ENCODE measurements at regions not wholly inside any gene's neighbourhood (a gene's known extent, or its start where the extent isn't known, plus 50 kb on each side); places are given as distances from the start of the nearest gene placed in this dataset.

DNA sequence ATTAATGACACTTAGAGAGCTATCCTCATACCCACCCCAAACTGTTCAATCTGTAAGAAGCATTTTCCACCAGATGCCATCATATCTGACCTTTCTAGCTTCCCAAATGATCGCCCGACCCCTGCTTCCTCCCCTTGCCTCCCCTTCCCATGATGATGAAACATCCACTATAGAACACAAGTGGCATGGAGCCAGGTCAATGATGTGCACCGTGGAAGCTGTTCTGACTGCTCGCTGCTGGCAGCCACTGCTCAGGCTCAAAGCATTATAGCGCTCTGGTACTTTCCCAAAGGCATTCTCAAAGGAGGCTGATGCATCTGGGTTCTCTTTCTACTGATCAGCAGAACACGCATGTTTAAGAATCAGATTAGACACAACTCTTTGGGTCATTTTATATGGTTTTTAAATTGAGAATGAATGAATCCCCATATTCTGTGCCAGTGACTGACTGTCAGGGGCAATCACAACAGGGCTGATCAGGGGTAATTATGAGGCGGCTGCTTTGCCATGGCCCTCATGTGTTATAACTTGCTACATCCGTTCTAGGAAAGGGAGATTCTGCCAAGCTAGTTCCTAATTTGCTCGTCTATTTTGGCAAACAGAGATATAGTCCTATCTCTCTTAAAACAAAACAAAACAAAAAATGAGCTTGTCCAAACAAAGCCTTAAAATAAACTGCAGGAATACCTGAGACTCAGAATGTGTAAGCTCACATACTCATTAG lies 343.7 kb downstream of the ENC1 start:
- H3K4me3 ChIP-seq (ENCODE audit: low read depth, low read length) = no peak overlapping the region
- TF ChIP-seq CTCF (IDR thresholded peaks at IDR 0.05; ENCODE audit: borderline replicate concordance, insufficient read depth, low read depth, low read length) = no peak

GRCh38 chr5:74295676-74296075 lies 344.9 kb downstream of the ENC1 start:
- no peak for TF ChIP-seq CTCF (IDR thresholded peaks at IDR 0.05; ENCODE audit: borderline replicate concordance, insufficient read depth, low read depth, low read length)
- H3K4me3 ChIP-seq (ENCODE audit: low read depth, low read length) = no peak overlapping the region

- TF ChIP-seq CTCF (IDR thresholded peaks at IDR 0.05; ENCODE audit: borderline replicate concordance, insufficient read depth, low read depth, low read length) = no peak
- H3K4me3 ChIP-seq (ENCODE audit: low read depth, low read length) = no peak overlapping the region
These were observed 345.4 kb downstream of the ENC1 start for GRCh38 chr5:74295141-74295540.

GRCh38 chr5:74294231-74294705 lies 346.3 kb downstream of the ENC1 start:
- TF ChIP-seq CTCF (IDR thresholded peaks at IDR 0.05; ENCODE audit: borderline replicate concordance, insufficient read depth, low read depth, low read length) = no peak
- no peak overlapping the region for H3K4me3 ChIP-seq (ENCODE audit: low read depth, low read length)

- no peak overlapping the region for H3K4me3 ChIP-seq (ENCODE audit: low read depth, low read length)
- TF ChIP-seq CTCF (IDR thresholded peaks at IDR 0.05; ENCODE audit: borderline replicate concordance, insufficient read depth, low read depth, low read length) = no peak
These were observed 347.3 kb downstream of the ENC1 start for GRCh38 chr5:74293182-74293581.

- TF ChIP-seq CTCF (IDR thresholded peaks at IDR 0.05; ENCODE audit: borderline replicate concordance, insufficient read depth, low read depth, low read length) = no peak
- H3K4me3 ChIP-seq (ENCODE audit: low read depth, low read length) = no peak overlapping the region
These were observed 349.8 kb downstream of the ENC1 start for GRCh38 chr5:74290634-74291241.

DNA sequence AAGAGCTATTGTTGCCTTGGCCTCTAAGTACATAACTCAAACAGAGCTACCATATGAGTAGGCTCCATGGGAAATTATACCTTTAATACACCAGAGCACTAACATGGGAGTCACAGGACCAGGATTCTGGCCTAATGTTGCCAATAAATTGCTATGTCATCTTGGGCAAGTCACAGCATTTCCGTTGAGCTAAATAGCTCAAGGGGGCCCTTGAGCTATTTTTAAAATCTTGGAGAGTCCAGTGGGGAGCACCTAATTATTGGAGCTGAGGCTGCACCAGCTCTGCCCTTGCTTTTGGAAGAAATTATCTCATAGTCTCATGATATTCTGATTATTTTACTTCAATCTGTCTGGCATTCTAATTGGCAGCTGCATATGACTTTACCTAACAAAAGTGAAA lies 350.8 kb downstream of the ENC1 start:
- H3K4me3 ChIP-seq (ENCODE audit: low read depth, low read length) = no peak overlapping the region
- no peak for TF ChIP-seq CTCF (IDR thresholded peaks at IDR 0.05; ENCODE audit: borderline replicate concordance, insufficient read depth, low read depth, low read length)
